SJSA1 (cell line): ENCODE measurements at regions not wholly inside any gene's neighbourhood (a gene's known extent, or its start where the extent isn't known, plus 50 kb on each side); places are given as distances from the start of the nearest gene placed in this dataset.

Source experiments
- DNase-seq, 2 experiments: peaks; one replicate each; pipeline ENCODE4 v3.0.0-alpha.2; 2015 to 2020; ENCODE audit warnings: low spot score in 2 of 2, low read depth in 1 of 2
- H3K27ac ChIP-seq: fragments of 250-450 bp; sonication (Bioruptor Pico); 2 replicates; pipeline ENCODE4 v1.5.1; 2020; ENCODE audit warnings: mild to moderate bottlenecking, moderate library complexity
- H3K27me3 ChIP-seq: fragments of 250-450 bp; sonication (Bioruptor Pico); replicated peaks from 2 replicates; pipeline ENCODE4 v1.5.1; 2020; ENCODE audit warnings: mild to moderate bottlenecking, moderate library complexity
- H3K36me3 ChIP-seq: fragments of 250-450 bp; sonication (Bioruptor Pico); 2 replicates; pipeline ENCODE4 v1.5.1; 2020; ENCODE audit warnings: mild to moderate bottlenecking
- H3K4me1 ChIP-seq: fragments of 250-450 bp; sonication (Bioruptor Pico); replicated peaks from 2 replicates; pipeline ENCODE4 v1.6.1; 2021; ENCODE audit warnings: mild to moderate bottlenecking
- H3K4me3 ChIP-seq: fragments of 250-450 bp; sonication (Bioruptor Pico); 2 replicates; pipeline ENCODE4 v1.5.1; 2020; ENCODE audit warnings: mild to moderate bottlenecking
- H3K9me3 ChIP-seq: fragments of 250-450 bp; sonication (Bioruptor Pico); replicated peaks from 2 replicates; pipeline ENCODE4 v1.5.1; 2020; ENCODE audit warnings: mild to moderate bottlenecking

DNA sequence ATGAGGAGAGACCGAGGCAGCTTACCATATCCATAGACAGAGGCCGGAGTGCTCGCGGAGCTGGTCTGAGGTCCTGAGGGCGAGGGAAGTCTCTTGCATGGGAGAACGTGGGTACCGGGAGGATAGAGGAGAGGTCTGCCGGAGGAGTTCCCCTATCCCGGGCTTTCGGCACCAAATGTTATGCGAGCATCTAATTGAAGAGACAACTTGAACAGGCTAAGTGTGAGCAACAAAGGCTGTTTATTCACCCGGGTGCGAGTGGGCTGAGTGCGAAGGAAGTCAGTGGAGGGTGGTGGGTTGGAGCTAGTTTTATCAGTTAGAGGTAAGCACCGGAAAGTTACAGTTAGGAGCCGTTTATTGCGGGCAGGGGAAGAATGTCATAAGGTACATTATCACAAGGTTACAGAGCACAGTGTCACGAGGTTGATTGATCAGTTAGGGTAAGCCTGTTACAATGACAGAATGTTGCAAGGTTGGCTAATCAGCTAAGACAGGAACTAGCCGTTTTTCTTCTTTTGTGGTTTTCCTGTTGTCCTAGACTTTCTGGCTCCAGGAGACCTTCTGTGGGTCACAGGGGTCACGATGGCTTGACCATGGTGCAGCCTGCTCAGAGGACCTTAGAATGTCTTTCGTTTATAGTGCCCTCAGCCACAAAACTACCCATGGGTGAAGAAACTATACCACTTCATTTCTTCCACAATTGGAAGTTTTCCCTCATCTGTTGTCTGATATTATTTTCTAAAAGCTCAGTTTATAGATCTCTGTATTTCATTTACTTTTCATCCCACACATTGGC is 746.0 kb upstream of the ADGRB3 start:
- H3K27me3 ChIP-seq = no peaks in the 10 kb centered on the region
- no peak overlapping the region for H3K4me3 ChIP-seq
- no peaks in the 10 kb centered on the region for H3K4me1 ChIP-seq
- no peaks in the 10 kb centered on the region for H3K9me3 ChIP-seq
- H3K27ac ChIP-seq = no peak overlapping the region
- H3K36me3 ChIP-seq = no peaks in the 10 kb centered on the region
- no peak for DNase-seq

GRCh38 chr6:67888546-67888885 is 746.6 kb upstream of the ADGRB3 start:
- DNase-seq = no peak
- H3K27me3 ChIP-seq = no peaks in the 10 kb centered on the region
- H3K4me3 ChIP-seq = no peak overlapping the region
- H3K36me3 ChIP-seq = no peaks in the 10 kb centered on the region
- no peaks in the 10 kb centered on the region for H3K4me1 ChIP-seq
- H3K27ac ChIP-seq = no peak overlapping the region
- H3K9me3 ChIP-seq = no peaks in the 10 kb centered on the region

- H3K4me3 ChIP-seq = no peak overlapping the region
These were observed 747.1 kb upstream of the ADGRB3 start for GRCh38 chr6:67887747-67888545.

DNA sequence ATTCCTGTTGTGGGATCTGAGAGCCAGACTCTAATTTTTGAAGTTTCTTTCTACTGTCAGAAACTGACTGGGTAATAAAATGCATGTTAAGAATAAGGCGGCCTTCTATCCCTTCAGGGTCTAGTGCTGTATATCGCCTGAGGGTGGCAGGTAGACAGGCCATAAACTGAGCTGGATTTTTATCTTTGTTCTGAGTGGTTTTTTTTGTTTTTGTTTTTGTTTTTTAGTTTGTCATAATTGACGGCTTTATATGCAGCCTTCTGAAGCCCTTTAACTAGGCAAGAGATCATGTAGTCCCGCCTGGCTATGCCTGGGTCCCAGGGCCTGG is 747.7 kb upstream of the ADGRB3 start:
- H3K4me1 ChIP-seq = no peaks in the 10 kb centered on the region
- no peaks in the 10 kb centered on the region for H3K27me3 ChIP-seq
- H3K4me3 ChIP-seq = no peak overlapping the region
- DNase-seq = no peak
- H3K27ac ChIP-seq = no peak overlapping the region
- H3K36me3 ChIP-seq = no peaks in the 10 kb centered on the region
- no peaks in the 10 kb centered on the region for H3K9me3 ChIP-seq

More at GRCh38 chr6:67887747-67888545, 747.1 kb upstream of the ADGRB3 start:
- Histone ChIP-seq H3K4me1 (no peaks in the 10 kb centered on the region), H3K9me3 (no peaks in the 10 kb centered on the region), H3K27ac (no peak overlapping the region), H3K36me3 (no peaks in the 10 kb centered on the region), H3K27me3 (no peaks in the 10 kb centered on the region)
- no peak for DNase-seq

GRCh38 chr6:67886840-67887292 is 748.2 kb upstream of the ADGRB3 start:
- no peaks in the 10 kb centered on the region for H3K9me3 ChIP-seq
- no peaks in the 10 kb centered on the region for H3K27me3 ChIP-seq
- no peak overlapping the region for H3K27ac ChIP-seq
- DNase-seq = no peak
- H3K4me3 ChIP-seq = no peak overlapping the region
- H3K4me1 ChIP-seq = no peaks in the 10 kb centered on the region
- H3K36me3 ChIP-seq = no peaks in the 10 kb centered on the region

DNA sequence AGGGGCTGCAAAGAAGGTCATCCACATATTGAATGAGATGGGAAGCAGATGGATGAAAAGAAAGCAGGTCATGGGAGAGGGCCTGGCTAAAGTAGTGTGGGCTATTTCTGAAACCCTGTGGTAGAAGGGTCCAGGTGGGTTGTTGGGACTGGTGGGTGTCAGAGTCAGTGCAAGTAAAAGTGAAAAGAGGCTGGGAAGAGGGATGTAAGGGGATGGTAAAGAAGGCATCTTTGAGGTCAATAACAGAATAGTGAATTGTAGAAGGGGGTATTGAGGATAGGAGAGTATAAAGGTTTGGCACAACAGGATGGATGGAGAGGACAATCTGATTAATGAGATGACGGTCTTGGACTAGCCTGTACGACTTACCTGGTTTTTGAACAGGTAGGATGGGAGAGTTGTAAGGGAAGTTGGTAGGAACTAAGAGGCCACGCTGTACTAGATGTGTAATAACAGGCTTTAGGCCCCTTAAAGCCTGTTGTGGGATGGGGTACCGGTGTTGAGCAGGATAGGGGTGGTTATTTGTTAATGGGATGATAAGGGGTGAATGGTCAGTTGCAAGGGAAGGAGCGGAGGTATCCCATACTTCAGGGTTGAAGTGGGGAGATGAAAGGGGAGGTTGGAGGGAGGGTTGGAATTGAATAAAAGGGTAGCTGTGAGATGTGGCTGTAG is 748.9 kb upstream of the ADGRB3 start:
- DNase-seq = no peak
- Histone ChIP-seq H3K27ac (no peak overlapping the region), H3K36me3 (no peaks in the 10 kb centered on the region), H3K4me1 (no peaks in the 10 kb centered on the region), H3K4me3 (no peak overlapping the region), H3K27me3 (no peaks in the 10 kb centered on the region), H3K9me3 (no peaks in the 10 kb centered on the region)

DNA sequence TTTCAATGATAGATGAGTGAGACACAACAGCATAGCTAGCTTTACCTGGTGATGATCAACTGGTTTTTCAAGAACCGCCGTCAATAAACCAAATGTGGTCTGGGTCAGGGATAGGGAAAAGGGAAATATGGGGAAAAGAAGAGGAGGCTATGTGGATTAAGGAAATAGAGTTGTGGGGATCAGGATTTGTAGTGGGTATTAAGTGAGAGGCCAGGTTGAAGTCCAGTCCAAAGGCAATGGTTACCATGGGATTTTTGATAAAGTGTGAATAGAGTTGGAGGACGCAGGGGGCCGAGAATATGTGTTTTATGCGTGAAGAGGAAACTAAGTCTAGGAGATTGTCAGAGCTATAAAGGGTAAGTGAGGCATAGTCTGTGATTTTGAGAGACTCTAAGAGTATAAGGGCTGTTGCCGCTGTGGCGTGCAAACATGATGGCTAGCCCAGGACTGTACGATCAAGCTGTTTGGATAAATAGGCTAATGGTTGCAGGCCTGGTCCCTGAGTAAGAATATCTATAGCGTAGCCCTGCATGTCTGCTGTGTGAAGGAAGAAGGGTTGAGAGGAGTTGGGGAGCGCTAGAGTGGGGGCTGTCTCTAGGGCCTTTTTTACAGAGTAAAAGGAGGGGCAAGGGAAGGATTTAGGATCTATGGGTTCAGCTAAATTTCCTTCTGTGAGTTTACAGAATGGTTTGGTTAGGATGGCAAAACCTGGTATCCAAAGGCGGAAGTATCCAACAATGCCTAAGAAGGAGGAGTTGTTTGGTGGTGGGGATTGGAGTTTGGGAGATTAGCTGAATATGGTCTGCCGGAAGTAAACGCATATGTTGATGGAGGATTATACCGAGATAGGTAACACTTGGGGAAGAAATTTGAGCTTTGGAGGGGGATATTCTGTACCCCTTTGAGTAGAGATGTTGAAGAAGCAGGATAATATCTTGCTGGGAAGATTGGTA is 749.7 kb upstream of the ADGRB3 start:
- Histone ChIP-seq H3K36me3 (no peaks in the 10 kb centered on the region), H3K27me3 (no peaks in the 10 kb centered on the region), H3K4me1 (no peaks in the 10 kb centered on the region), H3K27ac (no peak overlapping the region), H3K9me3 (no peaks in the 10 kb centered on the region), H3K4me3 (no peak overlapping the region)
- no peak for DNase-seq

DNA sequence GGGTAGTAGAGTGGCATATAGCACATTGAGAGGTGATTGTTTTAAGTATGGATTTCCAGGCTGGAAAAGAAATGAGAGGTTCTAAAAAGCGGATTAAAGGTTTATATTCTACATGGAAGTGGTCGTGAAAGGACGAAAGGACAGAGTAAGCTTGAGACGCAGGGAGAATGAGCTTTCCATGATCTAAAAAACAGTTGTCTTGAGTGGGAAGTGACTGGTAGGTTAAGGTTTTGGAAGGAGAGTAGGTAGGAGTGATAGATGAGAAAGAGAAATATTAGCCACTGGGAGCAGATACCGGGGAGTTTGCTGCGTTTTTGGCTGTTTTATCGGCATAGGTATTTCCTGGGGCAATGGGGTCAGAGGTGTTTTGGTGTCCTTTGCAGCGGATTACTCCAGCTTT is 750.6 kb upstream of the ADGRB3 start:
- no peaks in the 10 kb centered on the region for H3K36me3 ChIP-seq
- DNase-seq = no peak

GRCh38 chr6:67883500-67884366 is 751.3 kb upstream of the ADGRB3 start:
- no peaks in the 10 kb centered on the region for H3K36me3 ChIP-seq
- no peaks in the 10 kb centered on the region for H3K4me1 ChIP-seq
- DNase-seq = no peak
- no peaks in the 10 kb centered on the region for H3K9me3 ChIP-seq
- H3K4me3 ChIP-seq = no peak overlapping the region
- H3K27ac ChIP-seq = no peak overlapping the region
- H3K27me3 ChIP-seq = no peaks in the 10 kb centered on the region

More for the DNA sequence above, 750.6 kb upstream of the ADGRB3 start:
- Histone ChIP-seq H3K9me3 (no peaks in the 10 kb centered on the region), H3K27ac (no peak overlapping the region), H3K27me3 (no peaks in the 10 kb centered on the region), H3K4me3 (no peak overlapping the region), H3K4me1 (no peaks in the 10 kb centered on the region)

DNA sequence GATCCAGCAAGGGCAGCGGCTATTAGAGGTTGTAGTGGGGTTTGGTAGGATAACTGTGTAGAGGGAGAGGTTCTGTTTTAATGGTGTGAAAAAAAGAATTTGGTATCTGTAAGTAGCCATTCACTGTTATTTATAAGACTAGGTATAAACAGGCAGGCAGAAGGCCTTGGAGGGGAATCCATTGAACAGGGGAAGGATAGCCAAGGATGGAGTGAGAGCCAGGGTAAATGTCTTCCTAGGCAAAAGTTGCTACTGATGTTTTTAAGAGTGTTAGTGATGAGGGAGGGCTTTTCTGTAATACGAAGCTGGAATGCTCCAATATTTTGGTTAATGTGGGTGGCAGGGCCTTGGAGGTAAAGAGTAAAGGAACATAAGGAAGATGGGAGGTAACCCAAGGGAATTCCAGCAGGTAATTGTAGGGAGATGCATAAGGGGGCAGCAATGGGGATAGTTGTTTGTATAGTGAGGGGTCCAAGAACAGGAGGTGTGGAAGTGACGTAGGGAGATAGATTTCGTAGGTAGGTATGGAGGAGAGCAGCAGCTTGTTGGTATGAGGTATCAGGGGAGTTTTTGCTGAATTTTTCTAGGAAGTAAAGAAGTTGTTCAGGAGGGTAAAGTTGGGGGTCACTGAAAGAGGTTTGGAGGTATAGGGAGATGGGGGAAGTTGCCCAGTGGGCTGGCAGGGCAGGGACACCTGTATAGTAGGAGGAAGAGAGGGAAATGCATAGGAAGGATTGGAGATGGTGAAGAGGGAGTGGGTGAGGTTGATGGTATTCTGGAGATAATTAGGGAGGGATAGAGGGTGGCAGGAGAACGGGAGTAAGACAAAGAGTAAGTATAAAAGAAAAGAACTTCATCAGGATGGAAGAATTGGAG is 752.4 kb upstream of the ADGRB3 start:
- Histone ChIP-seq H3K9me3 (no peaks in the 10 kb centered on the region), H3K27me3 (no peaks in the 10 kb centered on the region), H3K27ac (no peak overlapping the region), H3K36me3 (no peaks in the 10 kb centered on the region), H3K4me3 (no peak overlapping the region), H3K4me1 (no peaks in the 10 kb centered on the region)
- no peak for DNase-seq

DNA sequence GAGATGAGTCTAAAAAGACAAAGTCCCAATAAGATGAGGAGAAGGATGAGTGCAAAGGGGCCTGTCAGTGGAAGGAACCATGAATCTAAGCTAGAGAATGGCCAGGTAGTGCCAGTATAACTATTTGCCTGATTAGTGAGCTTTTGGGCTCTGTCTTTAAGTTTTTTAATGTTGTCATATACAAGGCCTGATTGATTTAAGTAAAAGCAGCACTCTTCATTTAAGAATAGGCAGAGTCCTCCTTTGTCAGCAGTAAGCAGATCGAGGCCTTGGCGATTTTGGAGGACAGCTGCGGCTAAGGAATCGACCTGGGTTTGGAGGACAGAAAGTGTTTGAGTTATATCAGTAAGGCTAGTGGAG is 753.4 kb upstream of the ADGRB3 start:
- no peak for DNase-seq
- Histone ChIP-seq H3K4me3 (no peak overlapping the region), H3K9me3 (no peaks in the 10 kb centered on the region; the same call in 1 of the 2 replicates), H3K4me1 (no peaks in the 10 kb centered on the region), H3K27me3 (no peaks in the 10 kb centered on the region), H3K27ac (no peak overlapping the region), H3K36me3 (no peaks in the 10 kb centered on the region)
